ENCODE measurements at regions not wholly inside any gene's neighbourhood (a gene's known extent, or its start where the extent isn't known, plus 50 kb on each side); places are given as distances from the start of the nearest gene placed in this dataset.
"Not testable (repeated sequence)": the region's sequence is repeated elsewhere in the genome, so short reads cannot be mapped to it uniquely, and the experiment has no call there.

GRCh38 chr2:189312643-189313042, 128.6 kb upstream of the WDR75 start:
- DNase-seq, result no peak

GRCh38 chr2:189318761-189319160, 122.5 kb upstream of the WDR75 start:
- DNase-seq, result no peak

GRCh38 chr2:189319424-189319823, 121.8 kb upstream of the WDR75 start:
- not testable (repeated sequence) for DNase-seq

DNA sequence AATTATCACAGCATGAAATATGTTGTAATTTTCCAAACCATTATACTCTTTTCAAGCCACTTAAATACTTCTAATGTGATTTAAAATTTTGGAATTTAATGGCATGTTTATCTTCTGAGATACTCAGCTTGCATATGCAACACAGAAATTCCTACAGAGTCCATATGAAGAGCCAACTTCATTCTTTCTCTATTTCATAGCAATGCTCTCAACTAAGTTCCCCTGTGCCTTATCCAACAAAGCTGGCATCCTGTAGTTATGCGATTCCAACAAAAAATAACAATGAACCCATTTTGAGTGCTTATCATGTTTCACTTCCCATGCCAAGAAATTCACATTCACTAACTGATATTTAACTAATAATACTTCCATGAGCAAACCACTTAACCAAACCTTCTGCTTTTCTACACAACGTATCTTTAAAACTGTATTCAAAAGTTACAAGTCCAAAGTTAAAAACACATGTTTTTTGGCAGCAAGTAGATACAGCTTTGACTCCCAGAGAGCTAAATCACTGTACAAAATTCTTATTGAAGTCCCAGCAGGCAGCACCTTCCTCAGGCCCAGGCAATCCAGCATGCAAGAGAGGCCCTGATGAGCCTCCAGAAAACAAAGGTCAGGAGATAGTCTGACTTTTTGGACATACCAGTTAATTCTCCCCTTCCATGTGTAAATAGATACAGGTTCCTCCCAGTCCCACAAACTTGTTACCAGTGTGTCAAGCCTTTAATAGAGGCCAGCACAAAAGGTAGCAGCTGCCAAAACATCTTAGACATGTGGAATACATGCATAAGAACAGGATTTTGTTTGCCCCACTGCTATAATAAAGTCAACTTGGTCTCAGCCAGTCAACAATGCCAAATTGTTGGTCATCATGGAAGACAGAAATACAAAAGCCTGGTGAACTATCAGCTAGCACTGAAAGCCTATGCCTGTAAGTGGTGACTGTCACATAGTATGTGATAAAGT, 113.1 kb upstream of the WDR75 start:
- DNase-seq, result no peak

- no peak for DNase-seq
Measured at GRCh38 chr2:189328848-189329245, 112.4 kb upstream of the WDR75 start.

DNA sequence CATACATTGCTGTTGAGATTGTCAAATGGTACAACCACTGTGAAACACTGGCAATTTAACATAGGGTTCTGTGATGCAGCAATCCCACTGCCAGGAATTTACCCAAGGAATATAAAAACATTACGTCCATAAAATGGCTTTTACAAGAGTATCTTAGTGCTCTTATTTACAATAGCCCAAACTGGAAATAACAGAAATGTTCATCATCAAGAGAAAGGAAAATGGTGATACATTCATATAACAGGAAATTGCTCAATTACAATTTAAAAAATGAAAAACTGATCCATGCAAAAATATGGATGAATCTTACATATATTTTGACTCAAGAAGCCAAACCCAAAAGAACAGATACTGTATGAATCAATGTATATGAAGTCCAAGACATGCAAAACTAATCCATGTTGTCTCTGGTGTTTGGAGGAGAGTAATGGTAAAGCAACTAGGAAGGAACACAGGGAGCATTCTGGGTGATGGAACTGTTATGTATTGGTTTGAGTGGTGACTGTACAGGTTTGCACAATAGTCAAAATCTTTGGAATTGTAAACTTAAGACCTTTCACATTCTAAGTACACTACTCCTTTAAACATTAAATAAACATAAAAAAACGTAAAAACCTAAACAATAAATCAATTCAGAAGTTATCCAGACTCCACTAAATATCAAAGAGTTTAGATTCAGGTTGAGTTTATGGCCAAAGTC, 104.8 kb upstream of the WDR75 start:
- no peak for DNase-seq

- no peak for DNase-seq
Measured at GRCh38 chr2:189337656-189338055, 103.6 kb upstream of the WDR75 start.

DNA sequence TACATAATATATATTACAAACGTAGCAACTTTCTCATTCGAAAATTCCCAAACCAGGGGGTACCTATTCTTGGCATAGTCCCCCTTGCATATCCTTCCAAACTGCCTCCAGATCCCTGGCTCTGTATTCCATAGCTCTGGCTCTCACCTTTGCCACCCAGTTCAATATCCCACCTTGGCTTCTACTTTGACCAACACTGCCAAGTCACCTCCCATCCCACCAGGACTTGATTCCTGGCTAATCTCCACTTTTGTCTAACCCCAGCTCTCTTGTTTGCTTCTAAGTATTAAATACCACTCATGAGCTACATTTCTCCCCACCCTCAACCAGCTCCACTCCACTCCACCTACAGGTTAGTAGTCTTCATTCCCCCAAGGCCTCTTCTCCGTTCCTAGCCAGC, 103.2 kb upstream of the WDR75 start:
- DNase-seq, result no peak

DNA sequence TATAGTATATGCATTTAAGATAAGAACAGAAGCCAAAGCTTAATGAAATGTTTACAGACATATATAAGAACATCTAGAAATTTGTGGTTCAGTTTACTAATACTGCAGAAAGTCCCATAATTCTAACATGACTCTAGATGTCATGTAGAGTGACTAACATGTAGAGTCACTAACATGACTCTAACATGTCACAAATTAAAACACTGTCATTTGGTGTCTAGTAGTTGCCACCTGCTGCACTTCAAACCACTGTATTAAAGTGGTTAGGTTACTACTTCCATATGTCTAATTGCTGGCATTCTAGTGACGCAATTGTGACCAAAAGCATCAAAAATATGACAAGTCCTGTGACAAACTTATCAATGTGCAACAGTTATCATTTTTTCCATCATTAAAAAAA, 100.2 kb upstream of the WDR75 start:
- DNase-seq, result no peak

- DNase-seq, result no peak
Measured at GRCh38 chr2:189344043-189344442, 97.2 kb upstream of the WDR75 start.

- DNase-seq, result peak; percentile 78
Measured at GRCh38 chr2:189347540-189347939, 93.7 kb upstream of the WDR75 start.

DNA sequence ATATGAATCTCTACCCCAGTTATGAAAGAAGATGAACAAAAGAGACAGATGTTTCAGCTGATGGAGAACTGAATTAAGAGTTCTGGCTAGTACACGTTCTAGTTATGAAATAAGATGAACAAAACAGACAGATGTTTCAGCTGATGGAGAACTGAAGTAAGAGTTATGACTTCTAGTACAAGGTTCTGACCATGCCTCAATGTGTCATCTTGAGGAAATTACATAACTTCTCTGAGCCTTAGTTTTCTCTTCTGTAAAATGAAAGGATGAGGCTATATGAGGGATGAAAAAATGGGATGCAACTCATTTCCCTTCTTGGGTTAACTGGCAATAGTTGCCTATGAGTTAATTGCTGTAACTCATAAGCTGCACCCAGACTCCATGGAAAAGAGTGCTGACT, 92.9 kb upstream of the WDR75 start:
- no peak for DNase-seq

- no peak for DNase-seq
Measured at GRCh38 chr2:189350540-189351209, 90.6 kb upstream of the WDR75 start.

DNA sequence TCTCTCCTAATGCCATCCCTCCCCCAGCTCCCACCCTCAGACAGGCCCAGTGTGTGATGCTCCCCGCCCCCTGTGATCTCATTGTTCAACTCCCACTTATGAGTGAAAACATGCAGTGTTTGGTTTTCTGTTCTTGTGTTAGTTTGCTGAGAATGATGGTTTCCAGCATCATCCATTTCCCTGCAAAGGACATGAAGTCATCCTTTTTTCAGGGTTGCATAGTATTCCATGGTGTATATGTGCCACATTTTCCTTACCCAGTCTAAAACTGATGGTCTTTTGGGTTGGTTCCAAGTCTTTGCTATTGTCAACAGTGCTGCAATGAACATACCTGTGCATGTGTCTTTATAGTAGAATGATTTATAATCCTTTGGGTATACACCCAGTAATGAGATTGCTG, 89.3 kb upstream of the WDR75 start:
- DNase-seq, result not testable (repeated sequence)

GRCh38 chr2:189357375-189357774, 83.9 kb upstream of the WDR75 start:
- not testable (repeated sequence) for DNase-seq

DNA sequence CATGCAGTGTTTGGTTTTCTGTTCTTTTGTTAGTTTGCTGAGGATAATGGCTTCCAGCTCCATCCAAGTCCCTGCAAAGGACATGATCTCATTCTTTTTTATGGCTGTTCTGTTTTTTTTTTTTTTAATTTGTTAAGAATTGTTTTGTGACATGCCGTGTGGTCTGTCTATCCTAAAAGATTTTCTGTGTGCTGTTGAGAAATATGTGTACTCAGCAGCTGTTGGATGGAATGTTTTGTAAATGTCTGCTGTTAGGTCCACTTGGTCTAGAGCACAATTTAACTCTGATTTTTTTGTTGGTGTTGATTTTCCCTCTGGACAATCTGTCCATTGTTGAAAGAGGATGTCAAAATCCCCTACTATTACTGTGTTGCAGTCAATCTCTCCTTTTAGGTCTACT, 80.4 kb upstream of the WDR75 start:
- no peak for DNase-seq

DNA sequence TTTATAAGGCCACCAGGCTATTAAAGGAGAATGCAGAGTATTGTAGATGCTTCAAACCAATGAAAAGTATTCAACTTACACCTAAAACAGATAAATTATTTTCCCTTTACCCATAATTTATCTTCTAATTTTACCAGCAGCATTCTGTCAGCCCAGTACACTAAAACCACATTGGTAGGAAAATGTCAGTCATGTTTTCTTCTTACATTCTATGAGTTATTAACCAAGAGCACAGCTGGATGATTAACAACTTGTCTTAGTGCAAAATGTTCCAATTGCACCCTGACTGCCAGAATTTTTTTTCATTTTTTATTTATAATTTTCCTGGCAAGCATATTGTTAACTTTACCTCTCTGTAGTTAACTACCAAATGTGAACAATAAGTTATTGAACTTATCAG, 79.0 kb upstream of the WDR75 start:
- no peak for DNase-seq

DNA sequence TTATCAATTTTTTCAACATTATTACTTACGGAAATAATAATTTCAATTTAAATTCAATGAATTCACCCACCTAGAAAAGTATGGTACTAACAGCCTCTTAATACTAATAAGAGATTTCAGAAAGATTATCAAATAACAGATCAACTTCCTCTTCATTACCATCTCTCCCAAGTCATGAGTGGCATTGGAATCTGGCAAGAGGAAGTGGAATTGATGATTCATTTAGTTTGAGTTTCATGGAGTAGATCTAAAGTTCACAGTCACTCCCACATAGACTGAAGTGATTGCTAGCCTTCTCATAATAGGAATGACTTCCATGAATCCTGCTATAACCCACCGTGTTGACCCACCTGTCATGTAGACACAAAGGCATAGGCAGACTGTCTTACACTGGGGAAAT, 77.7 kb upstream of the WDR75 start:
- no peak for DNase-seq

GRCh38 chr2:189364607-189365006, 76.7 kb upstream of the WDR75 start:
- no peak for DNase-seq

DNA sequence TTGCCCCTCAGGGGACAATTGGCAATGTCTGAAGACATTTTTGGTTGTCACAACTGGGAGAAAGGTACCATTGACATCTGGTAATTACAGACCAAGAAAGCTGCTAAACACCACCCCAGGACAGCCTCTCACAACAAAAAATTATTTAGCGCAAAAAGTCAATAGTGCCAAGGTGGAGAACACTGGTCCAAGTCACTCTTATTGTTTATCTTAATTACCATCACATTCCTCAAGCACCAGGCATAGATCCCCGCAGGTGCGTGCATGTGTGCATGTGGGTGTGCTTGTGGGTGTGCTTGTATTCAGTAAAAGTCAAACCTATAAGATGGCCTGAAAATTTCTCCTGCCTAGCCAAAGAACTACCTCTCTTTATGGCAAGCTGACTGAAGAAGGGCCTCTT, 74.9 kb upstream of the WDR75 start:
- no peak for DNase-seq

DNA sequence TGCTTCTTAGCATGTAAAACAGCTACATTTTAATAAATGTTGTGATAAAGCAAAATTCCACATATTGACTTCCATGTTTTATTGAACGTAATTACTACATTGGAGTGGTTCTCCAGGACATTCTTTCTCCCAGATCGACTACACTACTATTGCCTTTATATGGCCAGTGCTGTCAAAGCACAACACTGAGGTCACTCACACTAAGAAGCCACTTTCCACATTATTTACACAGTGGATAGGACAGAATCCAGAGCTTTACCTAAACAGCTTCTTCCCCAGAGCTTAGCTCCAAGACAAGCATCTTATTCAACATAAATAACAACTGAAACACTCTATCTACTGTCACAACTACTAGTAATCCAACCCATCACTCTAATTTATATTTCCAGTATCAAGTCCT, 73.9 kb upstream of the WDR75 start:
- no peak for DNase-seq

DNA sequence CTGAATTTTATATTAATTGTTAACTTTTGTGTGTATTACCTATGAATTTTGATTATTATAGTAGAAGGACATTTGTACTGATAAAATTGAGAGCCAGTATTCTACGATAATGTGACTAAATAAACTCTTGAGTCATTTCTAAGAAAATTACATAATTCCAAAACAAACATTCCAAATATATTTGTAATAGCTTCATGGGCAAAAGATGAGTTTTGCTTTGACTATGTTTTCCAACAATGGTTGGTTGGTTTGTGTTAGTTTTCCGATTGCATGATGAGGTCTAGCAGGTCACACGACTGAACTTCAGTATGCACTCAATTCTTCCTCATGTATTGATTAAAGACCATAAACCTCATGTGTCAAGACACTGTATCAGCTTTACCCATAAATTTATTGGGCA, 71.7 kb upstream of the WDR75 start:
- no peak for DNase-seq

- DNase-seq, result no peak
Measured at GRCh38 chr2:189370719-189371118, 70.6 kb upstream of the WDR75 start.
